ENCODE measurements at regions not wholly inside any gene's neighbourhood (a gene's known extent, or its start where the extent isn't known, plus 50 kb on each side); places are given as distances from the start of the nearest gene placed in this dataset.

- no peaks in the 10 kb centered on the region for H3K9me2 ChIP-seq (replicated peaks; ENCODE audit: low read depth, low read length)
Measured at GRCh38 chrX:23554304-23554703, 113.0 kb upstream of the PRDX4 start.

GRCh38 chrX:23557070-23557469, 110.2 kb upstream of the PRDX4 start:
- Histone ChIP-seq H3K36me3 (ENCODE audit: insufficient read depth, low read length) (no peaks in the 10 kb centered on the region), H2AFZ (ENCODE audit: low read length) (no peak overlapping the region), H3K4me1 (ENCODE audit: insufficient read depth, low read length, poor library complexity, severe bottlenecking) (no peaks in the 10 kb centered on the region), H3K9ac (ENCODE audit: low read depth, low read length, poor library complexity, severe bottlenecking) (no peak overlapping the region), H4K20me1 (ENCODE audit: insufficient read depth, low read length, poor library complexity, severe bottlenecking) (no peaks in the 10 kb centered on the region), H3K4me2 (ENCODE audit: low read depth, low read length, poor library complexity, severe bottlenecking) (no peak overlapping the region), H3K4me3 (ENCODE audit: low read length, poor library complexity, severe bottlenecking) (no peak overlapping the region), H3K79me2 (ENCODE audit: insufficient read depth, low read length) (no peaks in the 10 kb centered on the region), H3K27me3 (ENCODE audit: insufficient read depth, low read length, poor library complexity, severe bottlenecking) (no peaks in the 10 kb centered on the region), H3K9me2 (replicated peaks; ENCODE audit: low read depth, low read length) (no peaks in the 10 kb centered on the region), H3K9me3 (ENCODE audit: insufficient read depth, low read depth, low read length) (no peaks in the 10 kb centered on the region), H3F3A (ENCODE audit: low read depth) (no peaks in the 10 kb centered on the region)
- TF ChIP-seq, protein P1, sequence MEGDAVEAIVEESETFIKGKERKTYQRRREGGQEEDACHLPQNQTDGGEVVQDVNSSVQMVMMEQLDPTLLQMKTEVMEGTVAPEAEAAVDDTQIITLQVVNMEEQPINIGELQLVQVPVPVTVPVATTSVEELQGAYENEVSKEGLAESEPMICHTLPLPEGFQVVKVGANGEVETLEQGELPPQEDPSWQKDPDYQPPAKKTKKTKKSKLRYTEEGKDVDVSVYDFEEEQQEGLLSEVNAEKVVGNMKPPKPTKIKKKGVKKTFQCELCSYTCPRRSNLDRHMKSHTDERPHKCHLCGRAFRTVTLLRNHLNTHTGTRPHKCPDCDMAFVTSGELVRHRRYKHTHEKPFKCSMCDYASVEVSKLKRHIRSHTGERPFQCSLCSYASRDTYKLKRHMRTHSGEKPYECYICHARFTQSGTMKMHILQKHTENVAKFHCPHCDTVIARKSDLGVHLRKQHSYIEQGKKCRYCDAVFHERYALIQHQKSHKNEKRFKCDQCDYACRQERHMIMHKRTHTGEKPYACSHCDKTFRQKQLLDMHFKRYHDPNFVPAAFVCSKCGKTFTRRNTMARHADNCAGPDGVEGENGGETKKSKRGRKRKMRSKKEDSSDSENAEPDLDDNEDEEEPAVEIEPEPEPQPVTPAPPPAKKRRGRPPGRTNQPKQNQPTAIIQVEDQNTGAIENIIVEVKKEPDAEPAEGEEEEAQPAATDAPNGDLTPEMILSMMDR (conservative IDR thresholded peaks at IDR 0.05; ENCODE audit: low read length): no peak
- TF ChIP-seq EZH2phosphoT487 (IDR thresholded peaks at IDR 0.05; ENCODE audit: borderline replicate concordance): no peak

More at GRCh38 chrX:23554304-23554703, 113.0 kb upstream of the PRDX4 start:
- Histone ChIP-seq H3K9me3 (ENCODE audit: insufficient read depth, low read depth, low read length) (no peaks in the 10 kb centered on the region), H3K4me2 (ENCODE audit: low read depth, low read length, poor library complexity, severe bottlenecking) (no peak overlapping the region), H3K27me3 (ENCODE audit: insufficient read depth, low read length, poor library complexity, severe bottlenecking) (no peaks in the 10 kb centered on the region), H4K20me1 (ENCODE audit: insufficient read depth, low read length, poor library complexity, severe bottlenecking) (no peaks in the 10 kb centered on the region), H3K79me2 (ENCODE audit: insufficient read depth, low read length) (no peaks in the 10 kb centered on the region), H2AFZ (ENCODE audit: low read length) (no peak overlapping the region), H3K36me3 (ENCODE audit: insufficient read depth, low read length) (no peaks in the 10 kb centered on the region), H3F3A (ENCODE audit: low read depth) (no peaks in the 10 kb centered on the region), H3K4me3 (ENCODE audit: low read length, poor library complexity, severe bottlenecking) (no peak overlapping the region), H3K4me1 (ENCODE audit: insufficient read depth, low read length, poor library complexity, severe bottlenecking) (no peaks in the 10 kb centered on the region), H3K9ac (ENCODE audit: low read depth, low read length, poor library complexity, severe bottlenecking) (no peak overlapping the region)
- no peak for TF ChIP-seq EZH2phosphoT487 (IDR thresholded peaks at IDR 0.05; ENCODE audit: borderline replicate concordance)
- TF ChIP-seq, protein P1 (conservative IDR thresholded peaks at IDR 0.05; ENCODE audit: low read length): peak; percentile 63

DNA sequence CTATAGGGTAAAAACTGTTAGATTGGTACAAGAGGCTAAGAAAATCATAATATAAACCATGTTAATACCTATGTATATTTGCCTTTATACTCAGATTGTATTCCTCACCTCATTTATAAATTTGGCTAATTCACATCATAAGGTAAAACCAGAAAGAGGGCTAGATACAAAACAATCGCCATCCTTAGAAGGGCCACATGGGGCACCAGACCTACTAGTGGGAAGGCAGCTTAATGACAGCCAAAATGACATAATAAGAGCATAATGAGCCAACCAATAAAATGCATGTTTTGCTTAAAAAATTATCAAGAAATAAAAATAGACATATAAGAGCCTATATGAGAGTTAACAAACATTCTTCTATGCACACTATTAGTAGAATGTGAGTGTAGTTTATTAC, 107.3 kb upstream of the PRDX4 start:
- TF ChIP-seq EZH2phosphoT487 (IDR thresholded peaks at IDR 0.05; ENCODE audit: borderline replicate concordance): no peak
- TF ChIP-seq, protein P1 (conservative IDR thresholded peaks at IDR 0.05; ENCODE audit: low read length): 0 out of 2 replicates have a peak, but pooled peaks have one; percentile 10
- no peak overlapping the region for H2AFZ ChIP-seq (ENCODE audit: low read length)
- H3K79me2 ChIP-seq (ENCODE audit: insufficient read depth, low read length): no peaks in the 10 kb centered on the region
- no peaks in the 10 kb centered on the region for H3K4me1 ChIP-seq (ENCODE audit: insufficient read depth, low read length, poor library complexity, severe bottlenecking)
- no peaks in the 10 kb centered on the region for H3F3A ChIP-seq (ENCODE audit: low read depth)
- no peaks in the 10 kb centered on the region for H3K36me3 ChIP-seq (ENCODE audit: insufficient read depth, low read length)
- no peak overlapping the region for H3K9ac ChIP-seq (ENCODE audit: low read depth, low read length, poor library complexity, severe bottlenecking)
- H3K4me2 ChIP-seq (ENCODE audit: low read depth, low read length, poor library complexity, severe bottlenecking): no peak overlapping the region
- H3K27me3 ChIP-seq (ENCODE audit: insufficient read depth, low read length, poor library complexity, severe bottlenecking): no peaks in the 10 kb centered on the region
- H4K20me1 ChIP-seq (ENCODE audit: insufficient read depth, low read length, poor library complexity, severe bottlenecking): no peaks in the 10 kb centered on the region
- no peak overlapping the region for H3K4me3 ChIP-seq (ENCODE audit: low read length, poor library complexity, severe bottlenecking)
- no peaks in the 10 kb centered on the region for H3K9me2 ChIP-seq (replicated peaks; ENCODE audit: low read depth, low read length)
- H3K9me3 ChIP-seq (ENCODE audit: insufficient read depth, low read depth, low read length): no peaks in the 10 kb centered on the region
